Omental fat pad (tissue), 3 donors: ENCODE measurements at regions not wholly inside any gene's neighbourhood (a gene's known extent, or its start where the extent isn't known, plus 50 kb on each side); places are given as distances from the start of the nearest gene placed in this dataset.
A peak's percentile ranks its signal among the peaks of the same experiment; 100 is the strongest.

Experiments used
- ATAC-seq: fragments of 150-250 bp; one replicate; pipeline ENCODE4 v1.9.1; 2016; ENCODE audit warnings: mild to moderate bottlenecking, moderate library complexity; ENCODE audit not compliant: low FRiP score
- DNase-seq: peaks from one replicate; pipeline ENCODE4 v3.0.0-alpha.2; 2019; ENCODE audit warnings: low spot score
- CTCF ChIP-seq, 3 donors: fragments of 450-650 bp; IDR thresholded peaks; one replicate each; pipeline ENCODE4 v1.5.1; 2016 to 2017; ENCODE audit warnings: antibody characterized with exemption in 3 of 3, mild to moderate bottlenecking in 3 of 3, moderate library complexity in 2 of 3

- ATAC-seq, result no peak
- no peak for TF ChIP-seq CTCF (IDR thresholded peaks at IDR 0.05)
These were observed 175.8 kb downstream of the RPAP3 start for GRCh38 chr12:47530050-47530449.

DNA sequence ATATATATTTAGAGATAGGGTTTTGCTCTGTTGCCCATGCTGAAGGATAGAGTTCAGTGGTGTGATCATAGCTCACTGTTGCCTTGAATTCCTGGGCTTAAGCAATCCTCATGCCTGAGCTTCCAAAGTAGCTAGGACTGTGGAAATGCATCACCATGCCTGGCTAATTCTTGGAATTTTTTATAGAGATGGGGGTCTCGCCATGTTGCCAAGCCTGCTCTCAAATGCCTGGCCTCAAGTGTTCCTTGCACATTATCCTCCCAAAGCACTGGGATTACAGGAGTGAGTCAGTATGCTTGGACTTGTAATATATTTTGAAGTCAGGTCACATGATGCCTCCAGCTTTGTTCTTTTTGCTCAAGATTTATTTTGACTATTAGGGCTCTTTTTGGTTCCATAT, 178.0 kb downstream of the RPAP3 start:
- TF ChIP-seq CTCF (IDR thresholded peaks at IDR 0.05), result no peak
- ATAC-seq (no peak), DNase-seq (no peak)

More at GRCh38 chr12:47530050-47530449, 175.8 kb downstream of the RPAP3 start:
- DNase-seq, result no peak

DNA sequence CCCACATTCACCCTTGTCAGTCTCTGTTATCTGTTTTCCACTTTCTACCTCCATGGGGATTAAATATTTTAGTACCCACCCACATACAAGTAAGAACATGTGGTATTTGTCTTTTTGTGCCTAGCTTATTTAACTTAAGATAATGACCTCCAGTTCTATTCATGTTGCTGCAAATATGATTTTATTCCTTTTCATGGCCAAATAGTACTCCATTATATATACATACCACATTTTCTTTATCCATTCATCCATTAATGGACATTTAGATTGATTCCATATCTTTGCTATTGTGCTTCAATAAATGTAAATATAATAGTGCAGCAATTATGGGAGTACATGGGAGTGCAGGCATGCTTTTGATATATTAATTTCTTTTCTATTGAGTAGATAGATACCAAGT, 185.8 kb downstream of the RPAP3 start:
- DNase-seq (no peak), ATAC-seq (no peak)
- TF ChIP-seq CTCF (IDR thresholded peaks at IDR 0.05), result no peak

GRCh38 chr12:47517122-47517521, 188.7 kb downstream of the RPAP3 start:
- ATAC-seq (no peak), DNase-seq (no peak)
- TF ChIP-seq CTCF (IDR thresholded peaks at IDR 0.05), result no peak

- no peak for TF ChIP-seq CTCF (IDR thresholded peaks at IDR 0.05)
- DNase-seq (no peak), ATAC-seq (no peak)
These were observed 196.4 kb downstream of the RPAP3 start for GRCh38 chr12:47509398-47509851.

DNA sequence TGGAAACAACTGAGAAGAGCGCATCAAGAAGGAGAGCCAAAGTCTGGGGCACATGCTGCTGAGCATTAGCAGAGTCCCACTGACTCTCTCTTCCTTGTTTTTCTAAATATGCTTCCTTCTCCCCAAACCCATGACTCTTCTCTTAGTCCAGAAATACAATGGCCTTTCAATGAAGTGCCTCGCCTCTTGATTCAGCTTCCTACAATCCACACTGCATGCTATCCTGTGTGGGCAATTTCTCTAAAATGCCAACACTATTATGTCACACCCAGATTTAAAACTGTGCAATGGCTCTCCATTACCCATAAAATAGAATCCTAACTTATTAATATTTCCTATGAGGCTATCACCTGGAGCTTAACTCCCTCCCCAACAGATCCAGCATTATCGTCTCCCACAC, 198.6 kb downstream of the RPAP3 start:
- no peak for DNase-seq
- no peak for TF ChIP-seq CTCF (IDR thresholded peaks at IDR 0.05)
- no peak for ATAC-seq

DNA sequence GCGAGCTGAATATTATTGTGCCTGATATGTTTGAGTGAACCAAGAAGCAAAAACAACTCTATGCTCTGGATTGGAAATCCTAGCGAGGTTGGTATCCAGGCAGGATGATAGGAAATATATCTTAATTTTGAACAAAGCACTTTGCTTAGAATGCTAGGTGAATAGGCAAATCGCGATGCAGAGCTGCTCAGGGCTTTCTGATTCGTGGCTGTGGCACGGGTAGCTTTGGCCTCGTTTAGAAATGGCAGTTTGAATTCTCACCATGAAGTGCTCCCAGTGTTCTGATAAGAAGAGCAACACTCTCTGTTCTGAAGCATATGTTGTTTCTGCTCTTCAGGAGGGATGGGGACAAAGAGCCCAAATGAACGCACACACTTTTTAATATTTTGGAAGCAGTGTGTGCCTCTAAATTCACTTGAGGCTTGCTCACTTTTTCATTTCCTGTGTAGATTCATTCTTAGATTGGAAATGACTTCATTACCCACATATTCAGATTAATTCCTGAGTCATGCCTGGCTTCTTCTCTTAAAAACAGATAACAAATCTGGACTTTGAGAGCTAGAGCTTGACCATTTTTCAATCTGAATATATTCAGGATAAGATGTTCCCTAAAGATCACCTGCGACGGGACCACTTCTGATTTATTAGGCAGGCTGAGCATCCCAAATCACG, 200.9 kb downstream of the RPAP3 start:
- ATAC-seq (peak; percentile 37), DNase-seq (no peak)
- no peak for TF ChIP-seq CTCF (IDR thresholded peaks at IDR 0.05)
